Omental fat pad (tissue), 3 donors: ENCODE measurements at regions not wholly inside any gene's neighbourhood (a gene's known extent, or its start where the extent isn't known, plus 50 kb on each side); places are given as distances from the start of the nearest gene placed in this dataset.
A peak's percentile ranks its signal among the peaks of the same experiment; 100 is the strongest.

Experiments
- ATAC-seq: fragments of 150-250 bp; one replicate; pipeline ENCODE4 v1.9.1; 2016; ENCODE audit warnings: mild to moderate bottlenecking, moderate library complexity; ENCODE audit not compliant: low FRiP score
- DNase-seq: peaks from one replicate; pipeline ENCODE4 v3.0.0-alpha.2; 2019; ENCODE audit warnings: low spot score
- TF ChIP-seq, protein P1 (sequence below), 3 donors: fragments of 450-650 bp; IDR thresholded peaks; one replicate each; pipeline ENCODE4 v1.5.1; 2016 to 2017; ENCODE audit warnings: antibody characterized with exemption in 3 of 3, mild to moderate bottlenecking in 3 of 3, moderate library complexity in 2 of 3

DNA sequence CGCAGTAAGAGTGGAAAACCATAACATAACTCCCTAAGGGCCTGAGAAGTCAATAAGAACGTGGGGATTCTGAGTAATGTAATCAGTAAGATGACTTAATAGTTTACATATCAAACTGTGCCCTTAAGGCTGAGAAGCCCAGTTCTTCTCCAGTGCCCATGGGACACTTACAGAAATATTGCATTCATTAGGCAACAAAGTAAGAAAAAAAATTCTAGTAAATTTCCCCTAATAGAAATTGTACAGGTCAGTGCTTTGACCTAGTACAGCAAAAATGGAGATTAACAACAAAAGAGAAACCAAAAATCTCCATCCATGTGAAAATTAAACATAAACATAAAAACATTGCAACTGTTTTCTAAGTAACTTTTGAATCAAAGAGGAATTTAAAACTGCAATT, 139.8 kb upstream of the HS6ST1 start:
- TF ChIP-seq, protein P1, sequence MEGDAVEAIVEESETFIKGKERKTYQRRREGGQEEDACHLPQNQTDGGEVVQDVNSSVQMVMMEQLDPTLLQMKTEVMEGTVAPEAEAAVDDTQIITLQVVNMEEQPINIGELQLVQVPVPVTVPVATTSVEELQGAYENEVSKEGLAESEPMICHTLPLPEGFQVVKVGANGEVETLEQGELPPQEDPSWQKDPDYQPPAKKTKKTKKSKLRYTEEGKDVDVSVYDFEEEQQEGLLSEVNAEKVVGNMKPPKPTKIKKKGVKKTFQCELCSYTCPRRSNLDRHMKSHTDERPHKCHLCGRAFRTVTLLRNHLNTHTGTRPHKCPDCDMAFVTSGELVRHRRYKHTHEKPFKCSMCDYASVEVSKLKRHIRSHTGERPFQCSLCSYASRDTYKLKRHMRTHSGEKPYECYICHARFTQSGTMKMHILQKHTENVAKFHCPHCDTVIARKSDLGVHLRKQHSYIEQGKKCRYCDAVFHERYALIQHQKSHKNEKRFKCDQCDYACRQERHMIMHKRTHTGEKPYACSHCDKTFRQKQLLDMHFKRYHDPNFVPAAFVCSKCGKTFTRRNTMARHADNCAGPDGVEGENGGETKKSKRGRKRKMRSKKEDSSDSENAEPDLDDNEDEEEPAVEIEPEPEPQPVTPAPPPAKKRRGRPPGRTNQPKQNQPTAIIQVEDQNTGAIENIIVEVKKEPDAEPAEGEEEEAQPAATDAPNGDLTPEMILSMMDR (IDR thresholded peaks at IDR 0.05): no peak
- ATAC-seq: no peak
- no peak for DNase-seq

DNA sequence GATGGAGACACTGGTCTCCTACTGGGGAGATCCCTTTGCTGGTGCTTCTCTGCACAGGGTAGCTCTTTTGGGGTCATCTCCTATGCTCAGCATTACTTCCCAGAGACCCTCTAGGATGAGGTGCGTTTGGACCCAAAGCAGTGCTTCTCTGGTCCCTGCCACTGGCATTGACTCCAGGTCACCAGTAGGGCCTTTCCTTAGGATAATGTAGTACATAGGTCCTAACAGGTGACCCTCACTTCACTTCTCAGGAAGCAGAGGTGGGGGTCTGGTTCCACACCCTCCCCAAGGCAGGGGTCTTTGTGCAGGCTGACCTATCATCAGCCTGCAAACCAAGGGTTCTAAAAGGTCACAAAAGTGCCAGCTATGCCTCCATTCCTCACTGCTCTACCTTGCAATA, 145.8 kb upstream of the HS6ST1 start:
- TF ChIP-seq, protein P1 (IDR thresholded peaks at IDR 0.05): no peak
- ATAC-seq: no peak
- DNase-seq: no peak

DNA sequence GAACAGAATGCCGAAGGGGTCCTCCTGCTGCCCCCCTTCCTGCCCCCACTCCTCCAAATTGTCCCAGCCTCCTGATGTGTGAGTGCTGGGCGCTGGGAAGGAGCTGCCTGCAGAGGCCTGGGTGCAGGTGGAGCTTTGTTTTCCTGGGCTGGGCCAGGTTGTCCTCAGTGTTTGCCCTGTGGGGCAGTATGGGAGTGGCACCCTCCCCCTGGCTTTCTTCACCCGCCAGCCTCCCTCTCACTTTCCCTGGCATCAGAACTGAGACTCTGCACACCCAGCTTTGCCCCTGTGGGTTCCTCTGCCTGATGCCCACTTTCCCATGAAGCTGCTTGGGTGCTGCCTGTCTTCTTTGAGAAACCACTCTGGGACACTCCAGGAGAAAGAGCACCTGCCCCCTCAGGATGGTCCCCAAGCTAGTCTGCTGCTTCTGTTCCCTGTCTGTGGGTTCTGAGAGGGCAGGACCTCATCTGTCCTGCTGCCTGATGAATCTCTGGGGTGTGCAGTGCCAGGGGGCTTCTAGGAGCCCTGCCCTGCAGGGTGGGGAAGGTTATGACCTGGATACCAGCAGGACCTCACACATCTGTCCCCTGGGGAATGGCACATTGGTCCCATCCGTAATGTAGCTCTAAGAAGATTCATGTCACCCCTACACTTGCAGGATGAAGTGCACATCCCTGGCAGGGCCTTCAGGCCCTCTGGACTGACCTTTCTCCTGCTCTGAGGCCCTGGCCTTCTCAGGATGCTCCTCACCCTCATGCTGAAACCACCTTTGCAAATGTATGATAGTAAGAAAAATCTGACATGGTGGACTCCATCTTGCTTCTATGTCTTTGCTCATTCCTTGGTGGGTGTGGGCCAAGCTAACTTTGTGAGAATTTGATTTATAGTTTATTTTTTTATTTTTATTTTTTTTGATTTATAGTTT, 146.8 kb upstream of the HS6ST1 start:
- no peak for ATAC-seq
- no peak for DNase-seq

DNA sequence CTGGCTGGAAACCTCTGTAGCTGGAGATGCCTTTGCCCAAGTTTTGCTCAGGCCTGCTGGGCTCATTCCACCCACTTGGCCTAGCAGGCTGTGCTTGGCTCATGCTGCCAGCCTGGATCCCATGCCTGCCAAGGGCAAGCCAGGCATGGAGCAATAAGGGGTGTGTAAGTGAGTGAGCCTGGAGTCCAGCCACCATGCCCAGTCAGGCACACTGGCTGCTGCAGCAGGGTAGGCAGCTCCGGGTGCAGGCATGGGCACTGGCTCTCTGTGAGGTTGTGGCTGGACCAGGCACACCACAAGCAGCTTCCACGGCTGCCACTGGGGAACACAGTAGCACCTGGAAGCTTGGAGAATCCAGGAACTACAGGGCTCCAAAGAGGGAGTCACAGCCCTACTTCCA, 147.7 kb upstream of the HS6ST1 start:
- no peak for DNase-seq
- peak; percentile 85 for ATAC-seq

More for the DNA sequence above, 146.8 kb upstream of the HS6ST1 start:
- TF ChIP-seq, protein P1 (IDR thresholded peaks at IDR 0.05): no peak

DNA sequence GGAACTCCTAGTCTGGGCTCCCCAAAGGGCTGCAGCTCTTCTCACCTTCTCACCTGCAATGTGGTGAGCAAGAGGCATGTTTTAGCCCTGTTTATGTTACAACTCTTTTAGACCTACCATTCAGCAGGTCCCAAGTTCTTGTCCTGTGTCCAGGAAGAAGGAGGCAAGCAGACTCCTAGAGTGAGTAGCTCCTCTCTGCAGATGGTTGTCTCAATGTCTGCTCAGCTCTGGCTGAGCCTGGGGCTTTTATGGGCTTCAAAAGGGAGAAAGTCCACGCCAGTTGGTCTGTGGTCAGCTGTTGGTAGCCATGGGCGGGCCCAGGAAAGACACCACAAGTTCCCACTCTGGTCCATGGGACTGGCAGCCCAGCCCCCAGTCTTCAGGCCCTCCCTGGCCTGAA, 148.1 kb upstream of the HS6ST1 start:
- ATAC-seq (no peak), DNase-seq (no peak)
- TF ChIP-seq, protein P1 (IDR thresholded peaks at IDR 0.05): no peak

More for the DNA sequence above, 147.7 kb upstream of the HS6ST1 start:
- TF ChIP-seq, protein P1 (IDR thresholded peaks at IDR 0.05): no peak

DNA sequence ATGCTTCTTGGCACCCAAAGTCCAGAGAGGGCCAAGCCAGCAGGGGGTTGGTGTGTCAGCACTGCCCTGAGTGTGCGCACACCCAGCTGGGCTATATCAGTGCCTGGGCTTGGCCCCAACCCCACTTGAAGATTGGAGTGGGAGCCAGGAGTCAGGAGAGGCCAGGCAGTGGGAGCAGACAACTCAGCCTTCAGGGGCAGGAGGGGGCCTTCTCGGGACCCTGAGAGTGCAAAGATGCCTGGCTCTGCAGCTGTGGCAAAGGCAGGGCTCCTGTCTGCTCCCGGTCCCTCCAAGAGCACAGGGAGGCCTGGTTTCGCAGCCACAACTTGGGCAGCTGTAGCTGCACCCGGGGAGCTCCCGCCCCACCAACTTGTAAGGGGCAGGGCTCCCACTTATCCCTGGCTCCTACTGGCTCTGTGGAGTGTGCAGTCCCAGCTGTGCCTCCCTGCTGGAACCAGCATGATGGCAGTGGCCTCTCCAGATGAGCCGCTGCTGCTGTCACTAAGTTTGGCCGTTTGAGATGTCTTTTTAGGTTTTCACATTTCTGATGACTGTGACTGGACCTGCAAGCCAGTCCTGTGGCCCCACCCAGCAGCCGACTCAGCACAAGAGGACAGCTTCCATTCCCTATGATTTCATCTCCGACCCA, 148.8 kb upstream of the HS6ST1 start:
- DNase-seq: no peak
- TF ChIP-seq, protein P1 (IDR thresholded peaks at IDR 0.05): no peak
- no peak for ATAC-seq
